ENCODE measurements at regions not wholly inside any gene's neighbourhood (a gene's known extent, or its start where the extent isn't known, plus 50 kb on each side); places are given as distances from the start of the nearest gene placed in this dataset.

DNA sequence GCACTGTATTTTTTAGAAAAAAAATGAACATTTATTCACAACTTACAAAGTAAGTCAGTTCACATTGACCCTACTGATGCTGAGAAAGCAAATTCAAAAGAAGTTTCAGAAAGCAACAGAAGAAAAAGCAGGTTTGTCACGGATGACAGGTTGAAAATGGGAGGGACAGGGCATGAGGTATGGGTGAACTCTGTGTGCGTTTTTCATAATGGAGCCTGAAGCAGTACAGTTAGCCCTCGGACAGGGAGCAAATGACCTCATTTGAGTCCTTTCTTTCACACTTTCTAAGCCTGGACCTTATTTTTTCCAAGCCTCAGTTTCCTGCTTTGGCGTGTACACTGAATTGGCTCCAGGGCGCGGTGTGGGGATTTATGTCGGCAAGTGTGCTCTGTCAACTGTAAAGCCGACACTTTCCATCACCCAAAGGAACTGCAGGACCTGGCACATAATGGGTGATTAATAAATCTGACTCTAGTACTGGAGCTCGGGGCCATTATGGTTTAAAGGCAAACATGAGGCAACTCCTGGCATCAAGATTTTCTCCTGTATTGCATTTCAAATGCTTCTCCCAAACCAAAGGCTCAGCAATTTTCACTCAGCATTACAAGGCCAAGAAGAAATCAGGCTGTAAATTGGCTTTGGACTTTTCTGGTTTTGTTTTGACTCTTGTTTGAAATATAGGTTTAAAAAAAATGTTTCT lies 345.5 kb upstream of the DUSP10 start:
- peaks cover 8% of the 10 kb centered on the region for H3K36me3 Mint-ChIP-seq
- ATAC-seq (no peak), DNase-seq (ENCODE audit: low spot score) (no peak)
- no peak overlapping the region for H3K4me3 Mint-ChIP-seq
- H3K4me1 Mint-ChIP-seq = no peaks in the 10 kb centered on the region
- TF ChIP-seq SMAD4 (CRISPR knock-in tag; IDR thresholded peaks at IDR 0.05) = no peak
- no peak for TF ChIP-seq ZNF671 (CRISPR knock-in tag; IDR thresholded peaks at IDR 0.05)
- TF ChIP-seq, protein P1, sequence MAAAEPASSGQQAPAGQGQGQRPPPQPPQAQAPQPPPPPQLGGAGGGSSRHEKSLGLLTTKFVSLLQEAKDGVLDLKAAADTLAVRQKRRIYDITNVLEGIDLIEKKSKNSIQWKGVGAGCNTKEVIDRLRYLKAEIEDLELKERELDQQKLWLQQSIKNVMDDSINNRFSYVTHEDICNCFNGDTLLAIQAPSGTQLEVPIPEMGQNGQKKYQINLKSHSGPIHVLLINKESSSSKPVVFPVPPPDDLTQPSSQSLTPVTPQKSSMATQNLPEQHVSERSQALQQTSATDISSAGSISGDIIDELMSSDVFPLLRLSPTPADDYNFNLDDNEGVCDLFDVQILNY (CRISPR knock-in tag; IDR thresholded peaks at IDR 0.05) = no peak
- TF ChIP-seq TEAD4 (CRISPR knock-in tag; IDR thresholded peaks at IDR 0.05) = no peak
- TF ChIP-seq, protein P2, sequence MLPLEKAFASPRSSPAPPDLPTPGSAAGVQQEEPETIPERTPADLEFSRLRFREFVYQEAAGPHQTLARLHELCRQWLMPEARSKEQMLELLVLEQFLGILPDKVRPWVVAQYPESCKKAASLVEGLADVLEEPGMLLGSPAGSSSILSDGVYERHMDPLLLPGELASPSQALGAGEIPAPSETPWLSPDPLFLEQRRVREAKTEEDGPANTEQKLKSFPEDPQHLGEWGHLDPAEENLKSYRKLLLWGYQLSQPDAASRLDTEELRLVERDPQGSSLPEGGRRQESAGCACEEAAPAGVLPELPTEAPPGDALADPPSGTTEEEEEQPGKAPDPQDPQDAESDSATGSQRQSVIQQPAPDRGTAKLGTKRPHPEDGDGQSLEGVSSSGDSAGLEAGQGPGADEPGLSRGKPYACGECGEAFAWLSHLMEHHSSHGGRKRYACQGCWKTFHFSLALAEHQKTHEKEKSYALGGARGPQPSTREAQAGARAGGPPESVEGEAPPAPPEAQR (CRISPR knock-in tag; IDR thresholded peaks at IDR 0.05) = no peak
- TF ChIP-seq TEAD1 (CRISPR knock-in tag; IDR thresholded peaks at IDR 0.05) = no peak
- TF ChIP-seq GTF2I (CRISPR knock-in tag; conservative IDR thresholded peaks at IDR 0.05) = no peak
- peaks cover 26% of the 10 kb centered on the region for H3K9me3 Mint-ChIP-seq
- H3K27me3 Mint-ChIP-seq (ENCODE audit: low read depth) = no peaks in the 10 kb centered on the region
- CTCF ChIA-PET = interaction anchor here (1.7 kb wide), 1 partner anchor 9 kb away, joined by 5 read pairs; no protein-coding TSS in a partner anchor
- POLR2A ChIA-PET = no interaction called here
- H3K27ac Mint-ChIP-seq = no peak overlapping the region

DNA sequence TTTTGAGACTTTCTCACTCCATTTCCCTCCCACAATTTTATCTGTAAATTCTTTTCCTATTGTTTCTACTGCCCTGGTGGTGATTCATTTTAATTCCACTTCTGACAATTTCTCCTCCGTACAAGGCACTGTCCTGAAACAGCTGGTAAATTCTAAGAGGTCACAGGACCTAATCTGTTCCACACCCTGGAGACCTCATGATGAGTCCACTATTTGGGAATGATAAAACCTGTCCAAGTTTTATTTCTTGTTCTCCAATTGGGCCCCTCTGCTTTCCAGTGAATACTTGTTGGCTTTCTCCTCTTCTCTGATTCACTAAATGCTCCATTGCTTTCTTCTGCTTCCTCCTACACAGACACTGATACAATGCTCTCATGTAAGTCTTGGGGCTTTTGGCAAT lies 343.1 kb upstream of the DUSP10 start:
- ATAC-seq = no peak
- no peak for DNase-seq (ENCODE audit: low spot score)
- POLR2A ChIA-PET = no interaction called here
- Mint-ChIP-seq H3K4me3 (no peak overlapping the region), H3K4me1 (no peaks in the 10 kb centered on the region), H3K36me3 (peaks cover 8% of the 10 kb centered on the region), H3K9me3 (peaks cover 34% of the 10 kb centered on the region), H3K27ac (no peak overlapping the region), H3K27me3 (ENCODE audit: low read depth) (no peaks in the 10 kb centered on the region)
- TF ChIP-seq ZBTB43 (CRISPR knock-in tag; IDR thresholded peaks at IDR 0.05) (no peak), ATF3 (CRISPR knock-in tag; conservative IDR thresholded peaks at IDR 0.05) (no peak), ATF6 (CRISPR knock-in tag; IDR thresholded peaks at IDR 0.05) (no peak), SOX15 (CRISPR knock-in tag; IDR thresholded peaks at IDR 0.05) (no peak), RORB (CRISPR knock-in tag; IDR thresholded peaks at IDR 0.05) (no peak), MYBL2 (CRISPR knock-in tag; IDR thresholded peaks at IDR 0.05) (no peak)
- TF ChIP-seq, protein P2 (CRISPR knock-in tag; IDR thresholded peaks at IDR 0.05) = no peak
- CTCF ChIA-PET = interaction anchor here (1.0 kb wide), 1 partner anchor 11 kb away, joined by 4 read pairs; no protein-coding TSS in a partner anchor

DNA sequence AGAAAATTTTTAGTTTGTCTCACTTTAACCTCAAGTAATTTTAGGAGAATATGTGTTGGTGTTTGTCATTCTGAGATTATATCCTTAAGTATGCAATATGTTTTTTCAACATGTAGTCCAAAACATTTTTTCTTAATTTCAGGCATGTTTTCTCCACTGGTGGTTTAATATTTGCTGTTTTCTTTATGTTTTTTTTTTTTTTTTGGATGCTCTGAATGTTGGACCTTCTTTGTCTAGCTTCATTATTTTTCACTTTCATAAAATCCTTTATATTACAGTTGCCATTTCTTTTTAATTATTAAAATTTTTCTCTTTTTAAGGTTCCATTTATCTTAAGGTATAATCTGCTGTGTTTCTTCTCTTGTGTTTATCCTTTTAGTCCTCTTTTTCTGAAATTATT lies 342.2 kb upstream of the DUSP10 start:
- Mint-ChIP-seq H3K9me3 (peaks cover 32% of the 10 kb centered on the region), H3K27me3 (ENCODE audit: low read depth) (no peaks in the 10 kb centered on the region), H3K4me1 (no peaks in the 10 kb centered on the region), H3K36me3 (peaks cover 8% of the 10 kb centered on the region), H3K27ac (no peak overlapping the region), H3K4me3 (no peak overlapping the region)
- ChIA-PET CTCF (no interaction called here), POLR2A (no interaction called here)
- DNase-seq (ENCODE audit: low spot score) (no peak), ATAC-seq (no peak)
- TF ChIP-seq SOX15 (CRISPR knock-in tag; IDR thresholded peaks at IDR 0.05) (no peak), CREM (CRISPR knock-in tag; IDR thresholded peaks at IDR 0.05) (no peak), RORB (CRISPR knock-in tag; IDR thresholded peaks at IDR 0.05) (no peak), TEAD1 (CRISPR knock-in tag; IDR thresholded peaks at IDR 0.05) (no peak), NFATC4 (CRISPR knock-in tag; IDR thresholded peaks at IDR 0.05) (no peak), ATF1 (CRISPR knock-in tag; IDR thresholded peaks at IDR 0.05) (no peak), SMAD4 (CRISPR knock-in tag; IDR thresholded peaks at IDR 0.05) (no peak), PRRX2 (CRISPR knock-in tag; IDR thresholded peaks at IDR 0.05) (no peak), ZNF396 (CRISPR knock-in tag; IDR thresholded peaks at IDR 0.05; ENCODE audit: borderline replicate concordance) (no peak), CTCF (IDR thresholded peaks at IDR 0.05) (no peak)
- TF ChIP-seq, protein P3, sequence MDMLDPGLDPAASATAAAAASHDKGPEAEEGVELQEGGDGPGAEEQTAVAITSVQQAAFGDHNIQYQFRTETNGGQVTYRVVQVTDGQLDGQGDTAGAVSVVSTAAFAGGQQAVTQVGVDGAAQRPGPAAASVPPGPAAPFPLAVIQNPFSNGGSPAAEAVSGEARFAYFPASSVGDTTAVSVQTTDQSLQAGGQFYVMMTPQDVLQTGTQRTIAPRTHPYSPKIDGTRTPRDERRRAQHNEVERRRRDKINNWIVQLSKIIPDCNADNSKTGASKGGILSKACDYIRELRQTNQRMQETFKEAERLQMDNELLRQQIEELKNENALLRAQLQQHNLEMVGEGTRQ (CRISPR knock-in tag; IDR thresholded peaks at IDR 0.05) = no peak
- TF ChIP-seq, protein P4, sequence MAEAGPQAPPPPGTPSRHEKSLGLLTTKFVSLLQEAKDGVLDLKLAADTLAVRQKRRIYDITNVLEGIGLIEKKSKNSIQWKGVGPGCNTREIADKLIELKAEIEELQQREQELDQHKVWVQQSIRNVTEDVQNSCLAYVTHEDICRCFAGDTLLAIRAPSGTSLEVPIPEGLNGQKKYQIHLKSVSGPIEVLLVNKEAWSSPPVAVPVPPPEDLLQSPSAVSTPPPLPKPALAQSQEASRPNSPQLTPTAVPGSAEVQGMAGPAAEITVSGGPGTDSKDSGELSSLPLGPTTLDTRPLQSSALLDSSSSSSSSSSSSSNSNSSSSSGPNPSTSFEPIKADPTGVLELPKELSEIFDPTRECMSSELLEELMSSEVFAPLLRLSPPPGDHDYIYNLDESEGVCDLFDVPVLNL (CRISPR knock-in tag; IDR thresholded peaks at IDR 0.05; ENCODE audit: borderline replicate concordance, low read depth) = no peak

All from WTC11 (cell line).